ENCODE measurements at regions not wholly inside any gene's neighbourhood (a gene's known extent, or its start where the extent isn't known, plus 50 kb on each side); places are given as distances from the start of the nearest gene placed in this dataset.
"Not testable (repeated sequence)": the region's sequence is repeated elsewhere in the genome, so short reads cannot be mapped to it uniquely, and the experiment has no call there.

GRCh38 chr7:153407291-153408046 lies 644.7 kb upstream of the DPP6 start:
- DNase-seq (ENCODE audit: low spot score), result no peak

GRCh38 chr7:153408360-153409335 lies 643.5 kb upstream of the DPP6 start:
- DNase-seq (ENCODE audit: low spot score), result no peak

DNA sequence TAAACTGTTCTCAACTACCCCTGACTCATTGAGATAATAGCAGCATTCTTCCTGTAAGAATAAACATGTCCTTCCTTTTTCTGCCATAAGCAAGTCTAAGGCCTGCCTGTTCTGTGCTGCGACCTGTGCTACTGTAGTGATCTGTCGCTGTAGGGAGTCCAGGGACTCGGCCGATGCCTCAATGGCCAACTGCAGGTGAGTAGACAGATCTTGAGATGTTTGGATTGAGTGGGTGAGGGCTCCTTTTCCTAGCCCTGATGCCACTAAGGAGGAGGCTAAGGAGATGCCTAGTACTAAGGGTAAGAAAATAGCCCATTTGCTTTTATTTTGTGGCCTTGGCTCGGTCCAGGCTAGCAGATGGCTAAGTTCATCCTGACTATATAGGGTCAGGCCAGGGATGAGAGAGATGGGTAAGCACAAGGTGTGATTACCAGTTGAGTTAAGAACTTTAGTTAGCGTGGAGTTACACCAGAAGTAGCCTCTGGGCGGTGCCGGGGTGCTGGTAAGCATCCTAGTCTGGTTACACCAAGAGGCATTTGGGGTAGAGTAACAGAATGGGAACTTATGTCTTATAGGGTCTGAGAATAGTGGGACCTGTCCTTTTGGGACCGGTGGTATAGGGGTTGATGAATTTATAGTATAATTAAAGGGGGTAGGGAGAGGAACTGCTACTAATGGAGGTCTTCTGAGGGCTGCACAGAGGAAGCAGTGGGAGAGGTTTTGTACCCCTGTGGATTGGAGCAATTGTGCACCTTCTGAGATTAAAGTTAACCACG lies 642.4 kb upstream of the DPP6 start:
- not testable (repeated sequence) for DNase-seq (ENCODE audit: low spot score)

DNA sequence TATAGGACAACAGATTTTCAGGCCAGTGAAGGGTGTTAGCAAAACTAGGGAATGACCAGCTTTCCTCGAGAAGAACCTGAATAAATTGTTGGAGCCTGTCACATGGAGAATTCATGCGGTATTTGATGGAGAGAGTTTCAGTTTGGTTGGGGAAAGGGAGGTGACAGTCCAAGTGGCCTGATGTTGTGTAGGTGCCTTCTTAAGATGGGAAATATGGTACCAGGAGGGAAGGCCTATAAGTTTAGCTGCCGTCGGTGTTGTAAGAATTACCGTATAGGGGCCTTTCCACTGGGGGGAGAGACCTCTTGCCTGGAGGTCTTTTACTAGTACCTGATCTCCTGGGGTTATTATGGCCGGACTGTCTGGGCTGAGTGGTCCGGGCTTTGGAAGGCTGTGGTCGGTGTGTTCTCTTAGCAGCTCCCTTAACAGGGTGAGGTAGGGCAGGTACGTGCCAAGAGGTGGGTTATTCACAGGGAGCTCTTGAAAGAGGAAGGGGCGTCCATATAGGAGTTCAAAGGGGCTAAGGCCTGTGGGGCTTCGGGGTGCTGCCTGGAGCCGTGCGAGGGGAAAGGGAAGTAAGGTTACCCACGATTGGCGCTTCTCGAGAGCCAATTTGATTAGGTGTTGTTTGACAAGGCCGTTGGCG lies 641.1 kb upstream of the DPP6 start:
- DNase-seq (ENCODE audit: low spot score), result not testable (repeated sequence)

DNA sequence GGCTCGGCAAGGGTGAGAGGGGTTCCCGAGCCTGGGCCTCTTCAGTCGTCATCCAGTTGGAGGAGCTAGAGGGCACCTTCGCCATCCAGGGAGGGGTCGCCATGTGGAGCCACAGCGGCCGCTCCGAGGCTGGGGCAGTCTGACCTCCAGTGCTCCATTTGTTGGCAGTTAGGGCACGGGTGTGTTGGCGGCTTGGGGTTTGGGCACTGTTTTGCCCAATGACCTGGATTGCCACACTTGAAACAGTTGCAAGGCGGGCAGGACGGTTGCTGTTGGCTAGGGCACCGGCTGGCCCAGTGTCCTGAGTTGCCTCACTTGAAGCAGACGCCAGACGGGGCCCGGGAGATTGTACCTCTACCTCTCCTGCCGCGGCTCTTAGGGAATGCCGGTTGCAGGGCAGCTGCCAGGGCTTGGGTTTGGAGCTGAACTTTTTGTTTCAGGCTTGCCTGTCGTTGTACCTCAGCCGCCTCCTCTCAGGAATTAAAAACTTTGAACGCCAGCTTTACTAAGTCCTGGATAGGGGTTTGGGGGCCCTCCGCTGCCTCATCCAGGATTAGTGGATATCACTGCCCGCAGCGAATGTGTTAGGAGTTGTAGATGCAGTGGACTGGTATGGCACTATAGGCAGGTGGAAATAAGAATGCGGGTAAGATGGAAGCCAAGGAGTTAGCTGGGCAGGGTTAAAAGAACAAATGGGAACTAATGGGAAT lies 639.9 kb upstream of the DPP6 start:
- DNase-seq (ENCODE audit: low spot score), result not testable (repeated sequence)

- not testable (repeated sequence) for DNase-seq (ENCODE audit: low spot score)
Observed at GRCh38 chr7:153412824-153413198, 639.4 kb upstream of the DPP6 start.

GRCh38 chr7:153413199-153413539 lies 639.0 kb upstream of the DPP6 start:
- DNase-seq (ENCODE audit: low spot score), result no peak

- DNase-seq (ENCODE audit: low spot score), result no peak
Observed at GRCh38 chr7:153413540-153414287, 638.5 kb upstream of the DPP6 start.

GRCh38 chr7:153414288-153414629 lies 637.9 kb upstream of the DPP6 start:
- DNase-seq (ENCODE audit: low spot score), result no peak

- no peak for DNase-seq (ENCODE audit: low spot score)
Observed at GRCh38 chr7:153415632-153416031, 636.6 kb upstream of the DPP6 start.

- no peak for DNase-seq (ENCODE audit: low spot score)
Observed at GRCh38 chr7:153422291-153423209, 629.6 kb upstream of the DPP6 start.

DNA sequence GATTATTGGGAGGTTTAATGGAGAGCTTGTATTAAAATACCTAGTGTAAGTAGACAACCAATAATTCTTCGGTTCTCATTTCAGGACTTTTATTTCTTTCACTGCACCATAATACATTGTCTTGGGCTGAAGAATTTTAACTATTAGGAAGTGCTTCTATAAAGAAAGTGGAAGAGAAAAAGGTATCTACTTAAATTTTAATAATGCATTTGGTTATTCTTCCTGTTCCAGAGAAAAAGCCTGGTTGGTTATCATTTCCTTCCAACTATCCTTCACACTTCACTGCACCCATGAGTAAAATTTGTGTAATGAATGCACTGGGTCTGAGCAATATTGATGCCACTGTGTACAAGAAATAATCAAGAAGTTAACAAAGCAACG lies 629.0 kb upstream of the DPP6 start:
- no peak for DNase-seq (ENCODE audit: low spot score)

GRCh38 chr7:153430931-153431330 lies 621.3 kb upstream of the DPP6 start:
- DNase-seq (ENCODE audit: low spot score), result no peak

DNA sequence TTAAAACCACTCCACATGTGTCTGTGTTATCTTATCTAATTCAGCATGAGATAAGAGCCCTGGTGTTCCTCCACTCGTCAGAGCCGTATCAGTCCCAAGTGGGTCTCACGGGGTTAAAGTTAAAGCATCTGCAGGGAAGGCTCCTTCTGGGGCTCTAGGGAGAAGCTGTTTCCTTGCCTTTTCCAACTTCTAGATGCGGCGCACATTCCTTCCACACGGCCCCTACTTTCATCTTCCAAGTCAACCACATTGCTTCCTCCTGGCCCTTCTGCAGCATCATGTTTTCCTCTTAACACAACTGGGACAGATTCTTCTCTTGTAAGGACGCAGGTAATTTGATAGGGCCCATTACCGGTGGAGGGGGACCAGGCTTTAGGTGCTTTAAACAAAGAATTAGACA lies 620.1 kb upstream of the DPP6 start:
- no peak for DNase-seq (ENCODE audit: low spot score)

- DNase-seq (ENCODE audit: low spot score), result no peak
Observed at GRCh38 chr7:153433223-153433622, 619.0 kb upstream of the DPP6 start.

- no peak for DNase-seq (ENCODE audit: low spot score)
Observed at GRCh38 chr7:153440715-153441114, 611.5 kb upstream of the DPP6 start.

GRCh38 chr7:153443032-153443701 lies 609.0 kb upstream of the DPP6 start:
- DNase-seq (ENCODE audit: low spot score), result no peak

GRCh38 chr7:153444641-153445040 lies 607.6 kb upstream of the DPP6 start:
- DNase-seq (ENCODE audit: low spot score), result no peak

DNA sequence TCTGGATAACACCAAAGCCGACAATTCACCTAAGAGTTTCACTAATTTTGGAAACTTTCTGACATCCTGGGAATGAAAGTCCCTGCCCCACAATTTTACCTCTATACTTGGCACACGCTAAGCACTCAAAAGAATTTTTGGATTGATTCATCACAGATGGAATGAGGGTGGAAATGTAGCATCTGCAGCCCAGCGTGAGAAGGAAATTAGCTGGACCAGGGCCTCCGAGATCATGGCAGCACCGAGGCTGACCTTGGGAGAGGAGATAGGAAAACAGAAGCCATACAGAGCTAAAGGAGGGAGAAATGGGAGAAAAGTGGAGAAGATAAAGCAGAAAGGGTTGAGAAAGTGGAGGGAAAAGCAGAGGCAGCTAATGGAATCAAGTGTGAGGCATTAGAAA lies 606.6 kb upstream of the DPP6 start:
- DNase-seq (ENCODE audit: low spot score), result no peak
